ENCODE measurements at regions not wholly inside any gene's neighbourhood (a gene's known extent, or its start where the extent isn't known, plus 50 kb on each side); places are given as distances from the start of the nearest gene placed in this dataset.

GRCh38 chr16:59048876-59049275, 314.8 kb upstream of the GOT2 start:
- TF ChIP-seq CTCF (CRISPR knock-in tag; IDR thresholded peaks at IDR 0.05): no peak
- no peak for TF ChIP-seq POLR2A (IDR thresholded peaks at IDR 0.05; ENCODE audit: insufficient read depth in 1 of 2, low read depth in 2 of 2, low read length in 2 of 2)
- TF ChIP-seq TARDBP (CRISPR knock-in tag; IDR thresholded peaks at IDR 0.05): no peak
- TF ChIP-seq CBFB (CRISPR knock-in tag; IDR thresholded peaks at IDR 0.05): no peak
- TF ChIP-seq, protein P1, sequence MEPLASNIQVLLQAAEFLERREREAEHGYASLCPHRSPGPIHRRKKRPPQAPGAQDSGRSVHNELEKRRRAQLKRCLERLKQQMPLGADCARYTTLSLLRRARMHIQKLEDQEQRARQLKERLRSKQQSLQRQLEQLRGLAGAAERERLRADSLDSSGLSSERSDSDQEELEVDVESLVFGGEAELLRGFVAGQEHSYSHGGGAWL (CRISPR knock-in tag; IDR thresholded peaks at IDR 0.05): no peak

Data from HepG2 (cell line).